ENCODE measurements at regions not wholly inside any gene's neighbourhood (a gene's known extent, or its start where the extent isn't known, plus 50 kb on each side); places are given as distances from the start of the nearest gene placed in this dataset.
"Not testable (repeated sequence)": the region's sequence is repeated elsewhere in the genome, so short reads cannot be mapped to it uniquely, and the experiment has no call there.

GRCh38 chr21:22352088-22352487 is 1353.9 kb downstream of the NCAM2 start:
- no peak for DNase-seq (ENCODE audit: low spot score in 2 of 2)
- FAIRE-seq: no peak

DNA sequence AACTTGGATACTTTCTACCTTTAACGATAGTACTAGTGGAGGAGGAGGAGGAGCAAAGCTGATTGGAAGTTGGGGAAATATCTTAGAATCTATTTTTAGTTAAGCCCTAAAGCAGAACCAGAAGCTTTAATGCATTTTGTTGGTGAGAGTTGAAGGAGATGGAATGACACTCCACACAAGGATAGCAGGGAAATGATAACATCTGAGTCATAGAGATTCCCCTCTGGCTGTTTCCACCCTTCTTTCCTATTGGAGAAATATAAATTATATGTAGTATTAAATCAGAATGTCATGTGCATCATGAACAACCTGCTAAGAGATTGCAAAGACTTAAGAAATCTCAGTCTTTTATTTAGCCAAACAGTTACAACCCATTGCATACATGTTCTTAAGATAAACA is 1357.7 kb downstream of the NCAM2 start:
- FAIRE-seq (no peak), DNase-seq (ENCODE audit: low spot score in 2 of 2) (no peak)

GRCh38 chr21:22356663-22357062 is 1358.5 kb downstream of the NCAM2 start:
- DNase-seq (ENCODE audit: low spot score in 2 of 2): no peak
- no peak for FAIRE-seq

DNA sequence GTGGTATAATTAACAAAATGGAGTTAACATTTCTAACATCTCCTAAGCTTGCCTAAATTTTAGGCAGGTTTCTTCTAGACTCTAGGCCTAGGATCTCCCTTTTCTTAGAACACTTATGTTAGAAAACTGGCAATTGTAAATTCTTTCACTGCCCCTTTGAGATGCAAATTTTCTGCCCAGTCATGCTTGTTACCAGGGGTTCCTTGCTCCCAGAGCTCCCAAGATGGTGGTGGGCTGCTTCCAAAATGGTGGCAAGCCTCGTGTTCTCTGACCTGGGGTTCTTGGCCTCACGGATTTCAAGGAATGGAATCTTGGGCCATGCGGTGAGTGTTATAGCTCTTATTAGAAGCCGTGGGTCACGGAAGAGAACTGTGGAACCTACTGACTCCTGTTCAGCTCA is 1361.4 kb downstream of the NCAM2 start:
- not testable (repeated sequence) for DNase-seq (ENCODE audit: low spot score in 2 of 2); FAIRE-seq

- FAIRE-seq (no peak), DNase-seq (ENCODE audit: low spot score in 2 of 2) (no peak)
Measured at GRCh38 chr21:22363504-22363903, 1365.3 kb downstream of the NCAM2 start.

- no peak for FAIRE-seq
Measured at GRCh38 chr21:22364163-22364562, 1366.0 kb downstream of the NCAM2 start.

GRCh38 chr21:22374218-22374969 is 1376.2 kb downstream of the NCAM2 start:
- no peak for DNase-seq (ENCODE audit: low spot score in 2 of 2)
- FAIRE-seq: no peak

More at GRCh38 chr21:22364163-22364562, 1366.0 kb downstream of the NCAM2 start:
- no peak for DNase-seq (ENCODE audit: low spot score in 2 of 2)

GRCh38 chr21:22377795-22378194 is 1379.6 kb downstream of the NCAM2 start:
- not testable (repeated sequence) for FAIRE-seq; DNase-seq (ENCODE audit: low spot score in 2 of 2)

GRCh38 chr21:22393324-22393723 is 1395.1 kb downstream of the NCAM2 start:
- FAIRE-seq (no peak), DNase-seq (ENCODE audit: low spot score in 2 of 2) (no peak)

DNA sequence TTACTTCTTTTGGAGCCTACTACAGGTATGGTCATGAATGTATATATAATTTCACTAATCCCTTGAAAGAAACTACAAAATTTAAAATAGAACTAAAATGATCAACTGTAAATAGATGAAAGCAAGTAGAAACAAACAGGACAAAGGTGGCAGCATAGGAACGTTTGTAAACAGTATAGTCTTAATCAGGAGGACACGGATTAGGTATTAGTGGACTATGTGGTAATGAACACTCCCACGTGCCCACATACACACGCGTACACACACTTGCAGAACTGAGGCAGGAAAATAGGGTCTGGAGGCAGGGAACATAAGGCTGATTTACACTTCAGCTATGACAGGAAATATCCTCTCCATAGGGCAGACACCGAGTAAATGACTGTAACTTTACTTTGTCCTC is 1397.8 kb downstream of the NCAM2 start:
- no peak for DNase-seq (ENCODE audit: low spot score in 2 of 2)
- no peak for FAIRE-seq

DNA sequence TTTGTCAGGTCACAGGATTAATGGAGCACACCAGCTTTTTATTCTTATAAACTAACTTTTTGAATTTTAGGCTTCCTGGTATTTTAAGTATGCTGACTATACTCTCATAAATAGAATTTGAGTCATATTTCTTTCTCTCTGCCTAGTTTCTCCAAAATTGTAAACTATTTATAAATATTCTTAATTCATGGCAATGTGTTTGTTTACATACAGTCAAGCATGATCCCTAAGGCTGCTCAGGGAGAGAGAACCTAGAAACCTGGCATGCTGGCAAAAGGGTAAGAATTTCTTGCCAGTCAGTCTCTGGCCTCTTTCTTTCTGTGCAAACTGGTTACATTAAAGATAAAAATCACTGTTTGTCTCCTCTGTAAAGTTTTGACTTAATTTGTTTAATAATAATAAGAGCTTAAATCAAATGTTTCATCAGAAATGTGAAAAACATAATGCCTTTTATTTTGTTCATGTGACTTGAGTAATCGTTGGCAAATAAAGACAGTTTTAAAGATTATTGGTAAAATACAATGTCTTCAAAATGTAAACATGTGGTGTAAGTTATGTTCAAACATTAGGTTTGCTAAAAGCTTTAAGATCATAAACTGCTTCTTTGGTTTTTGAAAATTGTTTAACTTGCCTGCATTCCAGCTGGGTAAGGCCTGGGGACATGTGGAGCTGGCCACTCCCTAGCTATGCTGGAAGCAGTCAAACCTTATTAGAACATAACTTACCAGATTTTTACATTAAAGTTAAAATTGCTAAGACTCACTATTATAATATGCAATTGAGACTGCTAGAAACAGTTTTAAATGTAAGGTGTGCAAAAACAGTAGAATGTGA is 1401.7 kb downstream of the NCAM2 start:
- FAIRE-seq: no peak
- no peak for DNase-seq (ENCODE audit: low spot score in 2 of 2)

GRCh38 chr21:22409571-22409970 is 1411.4 kb downstream of the NCAM2 start:
- no peak for FAIRE-seq

GRCh38 chr21:22416555-22416954 is 1418.3 kb downstream of the NCAM2 start:
- FAIRE-seq: no peak

More at GRCh38 chr21:22409571-22409970, 1411.4 kb downstream of the NCAM2 start:
- DNase-seq (ENCODE audit: low spot score in 2 of 2): no peak

DNA sequence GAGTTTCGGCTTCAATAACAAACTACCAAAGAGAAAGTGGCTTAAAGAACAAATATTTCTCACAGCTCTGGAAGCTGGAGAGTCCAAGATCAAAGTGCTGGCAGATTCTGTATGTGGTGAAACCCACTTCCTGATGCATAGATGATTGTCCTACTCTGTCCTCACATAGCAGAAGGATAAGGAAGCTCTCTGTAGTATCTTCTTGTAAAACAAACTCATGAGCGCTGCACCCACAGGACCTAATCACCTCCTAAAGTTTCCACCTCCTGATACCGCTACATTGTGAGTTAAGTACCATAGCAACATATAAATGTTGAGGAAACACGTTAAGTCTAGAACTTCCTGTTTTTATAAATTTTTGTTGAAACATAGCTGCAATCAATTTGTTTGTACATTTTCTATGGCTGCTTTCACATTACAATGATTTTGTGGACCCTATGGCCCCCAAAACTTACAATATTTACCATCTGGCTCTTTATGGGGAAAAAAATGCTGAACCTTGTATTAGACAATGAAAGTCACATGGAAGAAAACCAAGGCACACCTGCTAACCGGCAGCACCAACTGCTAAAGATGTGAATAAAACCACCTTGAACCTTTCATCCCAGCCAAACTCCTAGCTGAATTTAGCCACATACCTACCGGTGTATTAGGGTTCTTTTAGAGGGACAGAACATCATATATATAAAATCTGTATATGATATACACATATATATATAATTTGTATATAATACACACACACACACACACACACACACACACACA is 1423.4 kb downstream of the NCAM2 start:
- FAIRE-seq: no peak

More at GRCh38 chr21:22416555-22416954, 1418.3 kb downstream of the NCAM2 start:
- DNase-seq (ENCODE audit: low spot score in 2 of 2): no peak

DNA sequence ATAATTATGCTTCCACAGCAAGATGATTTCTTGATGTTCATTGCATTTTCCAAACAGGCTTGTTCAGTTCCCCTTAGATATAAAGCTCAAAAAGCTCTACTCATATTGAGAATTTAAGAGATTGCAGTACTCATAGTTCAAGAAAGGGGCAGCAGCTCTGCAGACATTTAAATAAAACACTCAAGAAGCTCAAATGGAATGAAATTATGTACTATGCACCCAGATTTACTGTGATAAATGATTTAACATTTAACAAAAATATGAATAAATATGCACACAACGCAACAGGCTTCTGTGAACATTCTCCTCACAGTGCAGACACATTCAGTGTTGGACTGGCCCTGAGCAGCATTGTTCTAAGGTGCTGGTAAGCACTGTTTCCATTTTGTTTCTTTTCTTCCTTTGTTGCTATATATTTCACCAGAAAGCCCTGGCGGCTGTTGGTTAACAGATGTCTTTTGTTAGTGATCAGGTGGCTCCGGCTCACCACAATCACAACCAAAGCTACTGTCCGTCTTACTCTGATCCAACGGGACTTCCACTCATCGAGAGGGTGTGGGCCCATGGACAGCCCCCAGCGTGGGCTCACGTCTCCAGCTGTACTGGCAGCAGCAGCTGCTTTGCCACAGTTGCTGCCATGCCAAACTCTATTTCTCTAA is 1440.3 kb downstream of the NCAM2 start:
- DNase-seq (ENCODE audit: low spot score in 2 of 2) (no peak), FAIRE-seq (no peak)

More for the DNA sequence above, 1423.4 kb downstream of the NCAM2 start:
- no peak for DNase-seq (ENCODE audit: low spot score in 2 of 2)

DNA sequence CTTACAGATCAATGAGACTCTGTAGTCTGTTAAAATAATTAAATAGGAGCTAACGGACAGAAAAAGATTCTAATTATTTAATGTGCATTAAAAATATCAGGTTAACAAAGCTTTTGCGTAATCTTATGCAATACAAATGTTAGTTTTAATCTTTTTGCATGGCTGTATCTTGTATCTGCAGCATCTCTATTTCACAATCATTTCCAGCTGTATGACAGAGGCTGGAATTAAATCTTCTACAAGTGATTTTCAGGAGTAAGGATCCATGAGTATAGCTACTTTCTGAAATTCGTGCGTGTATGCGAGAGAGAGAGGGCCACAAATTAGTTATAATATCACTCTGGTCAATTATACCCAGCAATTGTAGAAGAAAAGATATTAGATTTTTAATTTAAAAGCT is 1446.8 kb downstream of the NCAM2 start:
- FAIRE-seq (no peak), DNase-seq (ENCODE audit: low spot score in 2 of 2) (no peak)

DNA sequence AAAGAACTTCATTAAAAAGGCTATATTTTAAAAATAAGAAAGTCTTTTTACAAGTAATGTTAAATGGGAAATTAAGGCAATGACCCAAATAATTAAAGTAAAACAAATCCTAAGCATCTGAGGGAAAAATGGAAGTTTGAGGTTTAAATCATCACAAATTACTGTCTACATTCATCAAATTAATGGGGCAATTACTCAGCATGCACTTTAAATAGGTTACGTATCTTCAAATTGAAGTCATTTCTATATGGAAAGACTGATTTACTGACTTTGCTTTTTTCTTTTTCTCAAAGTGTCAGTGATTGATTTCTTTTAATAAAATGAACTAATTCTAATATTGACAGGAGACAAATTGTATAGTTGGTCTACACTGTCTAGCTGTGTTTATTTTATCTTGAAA is 1452.3 kb downstream of the NCAM2 start:
- FAIRE-seq: no peak
- no peak for DNase-seq (ENCODE audit: low spot score in 2 of 2)

DNA sequence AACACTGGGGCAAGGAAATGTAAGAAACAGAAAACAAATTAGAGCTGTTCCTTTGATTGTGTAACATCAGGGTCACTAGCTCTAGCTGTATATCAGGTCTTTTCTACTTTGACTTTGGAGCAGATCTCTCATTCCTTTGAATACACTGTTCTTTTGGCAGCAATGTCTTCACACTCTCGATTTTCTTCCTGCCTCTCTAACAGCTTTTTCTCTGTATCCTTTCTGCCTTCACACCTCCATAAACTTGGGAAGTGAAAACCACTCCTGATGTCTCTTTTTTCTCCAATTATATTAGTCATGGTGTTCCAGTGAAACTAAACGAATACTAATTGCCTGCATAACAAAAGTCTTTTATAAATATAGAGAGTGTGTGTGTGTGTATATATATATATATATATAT is 1458.0 kb downstream of the NCAM2 start:
- no peak for FAIRE-seq

GRCh38 chr21:22468893-22469292 is 1470.7 kb downstream of the NCAM2 start:
- DNase-seq (ENCODE audit: low spot score in 2 of 2): no peak
- FAIRE-seq: no peak

More for the DNA sequence above, 1458.0 kb downstream of the NCAM2 start:
- DNase-seq (ENCODE audit: low spot score in 2 of 2): no peak

GRCh38 chr21:22474403-22474802 is 1476.2 kb downstream of the NCAM2 start:
- FAIRE-seq (no peak), DNase-seq (ENCODE audit: low spot score in 2 of 2) (no peak)

Measured in frontal cortex (tissue), 3 donors.